HEK293 (cell line): ENCODE measurements at regions not wholly inside any gene's neighbourhood (a gene's known extent, or its start where the extent isn't known, plus 50 kb on each side); places are given as distances from the start of the nearest gene placed in this dataset.

Source experiments
- CTCF ChIA-PET: fragments of 350-600 bp; formaldehyde crosslinking; extraction: SDS; loops from one replicate; lab custom pipeline; 2021; ENCODE audit warnings: antibody characterized with exemption; lab: Yijun Ruan, JAX
- POLR2A ChIA-PET: fragments of 300-600 bp; formaldehyde crosslinking; extraction: SDS; loops from one replicate; lab custom pipeline; 2020; ENCODE audit warnings: antibody characterized with exemption, inconsistent platforms; lab: Yijun Ruan, JAX
- H3K27ac ChIP-seq: fragments of 200-500 bp; sonication (Bioruptor generic); 2 replicates; pipeline ENCODE4 v1.5.1; 2014; ENCODE audit warnings: low read depth, low read length, control low read depth, inconsistent platforms; ENCODE audit errors: extremely low read depth
- H3K36me3 ChIP-seq, 2 experiments: fragments of 200-500 bp in 1 of 2; sonication (Bioruptor generic) in 1 of 2; 1 replicate in 1 of 2; 2 replicates in 1 of 2; pipeline ENCODE4 v1.5.1; 2014 to 2017; ENCODE audit warnings: inconsistent platforms in 2 of 2, low read length in 2 of 2; ENCODE audit not compliant: control insufficient read depth in 2 of 2, insufficient read depth in 1 of 2
- H3K4me1 ChIP-seq: fragments of 200-500 bp; sonication (Bioruptor generic); 2 replicates; pipeline ENCODE4 v1.5.1; 2014; ENCODE audit warnings: mild to moderate bottlenecking, low read length, inconsistent platforms; ENCODE audit not compliant: control insufficient read depth, insufficient read depth
- H3K4me3 ChIP-seq: 2 replicates; pipeline ENCODE4 v1.5.1; 2011; ENCODE audit warnings: low read depth, mild to moderate bottlenecking, control low read depth, low read length, moderate library complexity
- H3K9me3 ChIP-seq: fragments of 200-500 bp; sonication (Bioruptor generic); 2 replicates; pipeline ENCODE4 v1.5.1; 2014; ENCODE audit warnings: low read depth, low read length, inconsistent platforms; ENCODE audit not compliant: control insufficient read depth, insufficient read depth
- BCL11B ChIP-seq: fragments of 450-650 bp; formaldehyde crosslinking; IDR thresholded peaks from 2 replicates; pipeline ENCODE4 v1.5.1; 2016; ENCODE audit warnings: low read depth, missing biosample characterization, missing genetic modification characterization
- FEZF1 ChIP-seq: fragments of 450-650 bp; formaldehyde crosslinking; IDR thresholded peaks from 2 replicates; pipeline ENCODE4 v1.5.1; 2016; ENCODE audit warnings: missing biosample characterization, missing genetic modification characterization
- REST ChIP-seq: fragments of 450-650 bp; formaldehyde crosslinking; IDR thresholded peaks from 2 replicates; pipeline ENCODE4 v1.5.1; 2016; ENCODE audit warnings: missing biosample characterization, missing genetic modification characterization
- TCF7L2 ChIP-seq: IDR thresholded peaks from 2 replicates; pipeline ENCODE4 v1.6.1; 2011; ENCODE audit warnings: low read depth, mild to moderate bottlenecking, inconsistent platforms, low read length, moderate library complexity, borderline replicate concordance
- ZBTB1 ChIP-seq: fragments of 450-650 bp; formaldehyde crosslinking; IDR thresholded peaks from 2 replicates; pipeline ENCODE4 v1.5.1; 2016; ENCODE audit warnings: missing biosample characterization, missing genetic modification characterization
- ZFP3 ChIP-seq: fragments of 450-650 bp; formaldehyde crosslinking; IDR thresholded peaks from 2 replicates; pipeline ENCODE4 v1.5.1; 2016; ENCODE audit warnings: low read depth, missing biosample characterization, missing genetic modification characterization
- ZNF174 ChIP-seq: fragments of 450-650 bp; formaldehyde crosslinking; IDR thresholded peaks from 2 replicates; pipeline ENCODE4 v1.5.0; 2017; ENCODE audit warnings: missing biosample characterization, mild to moderate bottlenecking, missing genetic modification characterization
- ZNF184 ChIP-seq: fragments of 450-650 bp; IDR thresholded peaks from 2 replicates; pipeline ENCODE4 v1.5.1; 2018; ENCODE audit warnings: missing biosample characterization, mild to moderate bottlenecking, missing genetic modification characterization
- ZNF26 ChIP-seq: fragments of 450-650 bp; formaldehyde crosslinking; IDR thresholded peaks from 2 replicates; pipeline ENCODE4 v1.5.1; 2016; ENCODE audit warnings: missing biosample characterization, missing genetic modification characterization
- ZNF302 ChIP-seq: fragments of 450-650 bp; formaldehyde crosslinking; IDR thresholded peaks from 2 replicates; pipeline ENCODE4 v1.5.1; 2016; ENCODE audit warnings: missing biosample characterization, missing genetic modification characterization, low read depth
- ZNF311 ChIP-seq: fragments of 450-650 bp; formaldehyde crosslinking; IDR thresholded peaks from 2 replicates; pipeline ENCODE4 v1.5.1; 2017; ENCODE audit warnings: missing biosample characterization, missing genetic modification characterization, borderline replicate concordance
- ZNF335 ChIP-seq: fragments of 450-650 bp; formaldehyde crosslinking; conservative IDR thresholded peaks from 2 replicates; pipeline ENCODE4 v1.5.1; 2016; ENCODE audit warnings: missing biosample characterization, missing genetic modification characterization
- ZNF391 ChIP-seq: fragments of 450-650 bp; formaldehyde crosslinking; IDR thresholded peaks from 2 replicates; pipeline ENCODE4 v1.5.1; 2016; ENCODE audit warnings: low read depth, missing biosample characterization, missing genetic modification characterization, borderline replicate concordance
- ZNF488 ChIP-seq: fragments of 450-650 bp; formaldehyde crosslinking; IDR thresholded peaks from 2 replicates; pipeline ENCODE4 v1.5.1; 2016; ENCODE audit warnings: missing biosample characterization, missing genetic modification characterization
- ZNF514 ChIP-seq: fragments of 450-650 bp; formaldehyde crosslinking; IDR thresholded peaks from 2 replicates; pipeline ENCODE4 v1.5.1; 2016; ENCODE audit warnings: missing biosample characterization, missing genetic modification characterization
- ZNF549 ChIP-seq: fragments of 450-650 bp; IDR thresholded peaks from 2 replicates; pipeline ENCODE4 v1.5.1; 2018; ENCODE audit warnings: missing biosample characterization, missing genetic modification characterization, mild to moderate bottlenecking, inconsistent platforms, moderate library complexity
- ZNF585B ChIP-seq: fragments of 450-650 bp; formaldehyde crosslinking; IDR thresholded peaks from 2 replicates; pipeline ENCODE4 v1.5.1; 2016; ENCODE audit warnings: missing biosample characterization, missing genetic modification characterization
- ZNF621 ChIP-seq: fragments of 450-650 bp; formaldehyde crosslinking; IDR thresholded peaks from 2 replicates; pipeline ENCODE4 v1.5.1; 2017; ENCODE audit warnings: missing biosample characterization, missing genetic modification characterization
- ZNF629 ChIP-seq: fragments of 450-650 bp; formaldehyde crosslinking; IDR thresholded peaks from 2 replicates; pipeline ENCODE4 v1.5.1; 2017; ENCODE audit warnings: missing biosample characterization, missing genetic modification characterization
- ZNF639 ChIP-seq: fragments of 450-650 bp; formaldehyde crosslinking; IDR thresholded peaks from 2 replicates; pipeline ENCODE4 v1.5.1; 2016; ENCODE audit warnings: missing biosample characterization, missing genetic modification characterization
- ZNF658 ChIP-seq: fragments of 450-650 bp; formaldehyde crosslinking; IDR thresholded peaks from 2 replicates; pipeline ENCODE4; 2016; ENCODE audit warnings: missing biosample characterization, missing genetic modification characterization
- ZNF830 ChIP-seq: fragments of 450-650 bp; IDR thresholded peaks from 2 replicates; pipeline ENCODE4 v1.5.0; 2018; ENCODE audit warnings: missing biosample characterization, missing genetic modification characterization, low read depth, mild to moderate bottlenecking, moderate library complexity

- TF ChIP-seq ZNF549 (tag by site-specific recombination), result no peak
- TF ChIP-seq ZFP3 (tag by site-specific recombination), result no peak
- no peak for TF ChIP-seq ZNF26 (tag by site-specific recombination)
- TF ChIP-seq ZNF621 (tag by site-specific recombination), result no peak
- TF ChIP-seq ZNF830 (tag by site-specific recombination), result no peak
Observed at GRCh38 chr9:96050861-96051155, 175.3 kb downstream of the ERCC6L2 start (continued).

GRCh38 chr9:96050048-96050860, 174.8 kb downstream of the ERCC6L2 start:
- TF ChIP-seq ZNF488 (tag by site-specific recombination) (no peak), ZNF514 (tag by site-specific recombination) (no peak), ZNF391 (tag by site-specific recombination) (no peak), ZNF302 (tag by site-specific recombination) (no peak), ZNF184 (tag by site-specific recombination) (no peak), ZNF585B (tag by site-specific recombination) (no peak), ZNF629 (tag by site-specific recombination) (no peak), ZNF174 (tag by site-specific recombination) (no peak), ZNF311 (tag by site-specific recombination) (no peak), ZBTB1 (tag by site-specific recombination) (no peak), BCL11B (tag by site-specific recombination) (no peak), ZNF639 (tag by site-specific recombination) (no peak)
- Histone ChIP-seq H3K4me3 (no peak overlapping the region), H3K4me1 (no peaks in the 10 kb centered on the region), H3K27ac (no peak overlapping the region), H3K36me3 (no peaks in the 10 kb centered on the region), H3K9me3 (no peaks in the 10 kb centered on the region)
- POLR2A ChIA-PET, result no interaction called here
- CTCF ChIA-PET, result interaction anchor here (1.5 kb wide), 1 partner anchor 182 kb away, joined by 3 read pairs; no protein-coding TSS in a partner anchor

GRCh38 chr9:96048956-96049831, 173.7 kb downstream of the ERCC6L2 start:
- POLR2A ChIA-PET, result interaction anchor here (0.6 kb wide), 1 partner anchor 169 kb away, joined by 3 read pairs; no protein-coding TSS in a partner anchor
- TF ChIP-seq ZNF335 (tag by site-specific recombination), result no peak
- no peak for TF ChIP-seq ZNF658 (tag by site-specific recombination)
- TF ChIP-seq TCF7L2, result no peak
- TF ChIP-seq FEZF1 (tag by site-specific recombination), result no peak
- no peak for TF ChIP-seq REST (tag by site-specific recombination)

More at GRCh38 chr9:96048956-96049831, 173.7 kb downstream of the ERCC6L2 start:
- CTCF ChIA-PET, result interaction anchor here (0.5 to 1.5 kb wide), 5 partner anchors 12 to 635 kb away, joined by 3 to 4 read pairs (median 3); no protein-coding TSS in a partner anchor
- Histone ChIP-seq H3K9me3 (no peaks in the 10 kb centered on the region), H3K4me1 (no peaks in the 10 kb centered on the region), H3K36me3 (no peaks in the 10 kb centered on the region), H3K4me3 (no peak overlapping the region), H3K27ac (no peak overlapping the region)
